HG03432 (cell line): ENCODE measurements at regions not wholly inside any gene's neighbourhood (a gene's known extent, or its start where the extent isn't known, plus 50 kb on each side); places are given as distances from the start of the nearest gene placed in this dataset.

ENCODE experiments used
- ATAC-seq: cut with Tn5 transposase; IDR thresholded peaks from one replicate; pipeline ENCODE4 v1.9.1; 2021; ENCODE audit warnings: mild to moderate bottlenecking, moderate library complexity; ENCODE audit not compliant: unreplicated experiment

DNA sequence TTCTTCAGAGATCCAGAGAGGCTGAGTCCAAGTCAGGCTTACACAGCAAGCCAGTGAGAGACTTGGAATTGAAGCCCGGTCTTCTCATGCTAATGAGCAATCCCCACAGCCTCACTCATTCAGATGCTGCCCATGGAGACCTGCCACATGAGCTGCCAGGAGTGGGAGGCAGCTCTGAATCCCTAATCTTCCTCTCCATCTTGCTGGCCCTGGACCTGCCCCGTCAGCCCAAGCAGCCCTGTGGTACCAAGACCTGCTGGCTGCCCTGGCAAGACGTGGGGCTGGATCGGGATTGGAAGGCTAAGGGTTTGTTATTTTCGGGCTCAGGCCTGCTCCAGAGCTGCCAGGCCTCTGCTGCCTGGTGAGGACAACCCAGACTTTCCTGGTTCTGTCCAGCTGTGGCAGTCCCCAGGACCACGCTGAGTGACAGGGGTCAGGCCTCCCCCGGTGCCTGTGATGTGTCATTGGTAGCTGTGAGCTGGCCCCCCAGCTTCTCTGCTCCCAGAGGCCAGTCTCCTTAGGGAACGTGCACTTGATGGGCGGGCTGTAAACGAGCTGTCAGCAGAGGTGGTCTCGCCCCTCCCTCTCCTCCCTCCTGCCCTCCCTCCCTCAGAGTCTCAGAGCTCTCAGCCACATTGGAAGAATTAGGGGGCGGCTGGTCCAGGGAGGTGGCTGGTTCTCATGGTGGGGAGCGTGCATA, 135.0 kb downstream of the FOXD2 start:
- no peak for ATAC-seq

DNA sequence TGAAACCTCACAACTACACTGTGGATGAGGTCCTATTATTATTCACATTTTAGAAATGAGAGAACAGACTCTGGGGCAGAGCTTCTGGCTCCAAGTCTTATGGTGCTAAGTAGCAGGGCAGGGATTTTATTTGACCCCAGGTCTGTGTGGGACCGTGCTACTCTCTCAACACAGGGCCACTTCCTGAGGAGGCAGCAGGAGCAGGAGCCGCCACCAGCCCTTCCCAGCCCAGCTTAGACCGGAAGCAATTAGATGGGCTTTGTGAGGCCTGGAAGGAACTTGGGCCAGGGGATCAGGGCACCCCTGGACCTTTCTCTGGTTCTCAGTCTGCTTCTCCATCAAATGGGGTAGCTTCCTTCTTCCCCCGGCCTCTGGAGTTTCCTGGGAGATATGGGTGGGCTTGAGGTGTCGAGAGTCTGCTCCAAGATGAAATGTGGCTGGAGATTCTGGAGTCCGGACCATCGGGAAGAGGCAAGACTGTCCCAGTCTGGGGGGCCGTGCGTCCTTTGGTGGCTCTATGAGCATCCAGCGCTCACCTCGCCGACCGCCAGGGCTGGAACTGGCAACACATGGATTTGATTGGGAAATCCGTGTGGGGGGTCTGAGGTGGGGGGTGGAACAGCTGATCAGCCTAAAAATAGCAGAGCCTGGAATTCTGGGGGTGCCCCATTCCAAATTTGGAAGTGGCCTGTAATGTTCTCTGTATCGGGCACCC, 136.8 kb downstream of the FOXD2 start:
- no peak for ATAC-seq

DNA sequence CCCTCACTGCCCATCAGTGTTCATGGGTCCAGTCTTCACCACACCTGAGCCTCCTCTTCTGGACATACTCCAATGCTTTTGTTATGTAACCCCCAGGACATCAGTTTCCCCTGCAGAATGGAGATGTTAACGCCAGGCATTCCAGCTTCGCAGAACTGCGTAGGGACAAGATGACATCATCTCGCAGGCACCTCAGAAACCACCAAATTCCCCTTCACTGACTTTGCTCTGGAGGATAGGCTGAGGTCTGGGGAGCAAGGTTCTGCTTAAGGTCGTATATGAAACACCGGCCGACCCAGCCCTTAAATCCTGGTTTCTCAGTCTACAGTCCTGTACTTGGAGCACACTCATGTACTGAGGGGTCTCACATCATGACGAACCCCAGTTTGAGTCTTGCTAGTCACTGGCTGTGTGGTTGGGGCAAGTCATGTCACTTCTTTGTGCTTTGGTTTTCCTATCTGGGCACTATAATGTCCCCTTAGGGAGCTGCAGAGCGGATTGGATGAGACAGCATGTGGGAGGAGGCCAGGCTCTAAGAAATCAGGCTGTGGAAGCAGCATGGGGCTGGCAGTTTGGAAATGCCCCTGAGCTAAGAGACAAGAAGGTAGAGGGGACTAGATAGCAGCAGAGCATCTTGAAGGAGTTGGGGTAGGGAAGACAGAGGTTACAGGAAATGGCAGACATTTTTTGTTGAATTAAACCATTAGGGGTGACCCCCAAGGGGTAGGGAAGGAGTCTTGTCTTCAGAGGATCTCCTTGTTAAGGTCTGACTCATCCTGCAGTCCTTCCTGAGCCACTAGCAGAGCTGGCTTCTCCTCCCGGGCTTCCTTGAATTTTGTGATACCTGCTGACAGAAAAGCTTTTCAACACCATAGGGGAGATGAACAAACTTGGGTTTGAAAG, 138.3 kb downstream of the FOXD2 start:
- no peak for ATAC-seq

DNA sequence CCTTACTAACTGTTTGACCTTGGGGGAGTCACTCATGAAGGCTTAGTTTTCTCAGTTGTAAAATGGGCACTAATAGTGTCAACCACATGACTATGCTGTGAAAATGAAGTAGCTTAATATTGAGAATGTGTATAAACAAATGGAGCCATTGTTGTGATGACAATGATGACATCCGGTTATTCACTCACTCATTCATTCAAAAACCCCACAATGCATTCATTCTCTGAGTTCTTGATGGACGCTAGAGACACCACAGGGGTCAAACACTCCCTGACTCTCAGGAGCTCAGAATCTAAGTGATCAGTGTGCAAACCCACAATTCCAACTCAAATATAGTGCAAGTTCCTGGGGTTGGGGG, 138.9 kb downstream of the FOXD2 start:
- no peak for ATAC-seq

DNA sequence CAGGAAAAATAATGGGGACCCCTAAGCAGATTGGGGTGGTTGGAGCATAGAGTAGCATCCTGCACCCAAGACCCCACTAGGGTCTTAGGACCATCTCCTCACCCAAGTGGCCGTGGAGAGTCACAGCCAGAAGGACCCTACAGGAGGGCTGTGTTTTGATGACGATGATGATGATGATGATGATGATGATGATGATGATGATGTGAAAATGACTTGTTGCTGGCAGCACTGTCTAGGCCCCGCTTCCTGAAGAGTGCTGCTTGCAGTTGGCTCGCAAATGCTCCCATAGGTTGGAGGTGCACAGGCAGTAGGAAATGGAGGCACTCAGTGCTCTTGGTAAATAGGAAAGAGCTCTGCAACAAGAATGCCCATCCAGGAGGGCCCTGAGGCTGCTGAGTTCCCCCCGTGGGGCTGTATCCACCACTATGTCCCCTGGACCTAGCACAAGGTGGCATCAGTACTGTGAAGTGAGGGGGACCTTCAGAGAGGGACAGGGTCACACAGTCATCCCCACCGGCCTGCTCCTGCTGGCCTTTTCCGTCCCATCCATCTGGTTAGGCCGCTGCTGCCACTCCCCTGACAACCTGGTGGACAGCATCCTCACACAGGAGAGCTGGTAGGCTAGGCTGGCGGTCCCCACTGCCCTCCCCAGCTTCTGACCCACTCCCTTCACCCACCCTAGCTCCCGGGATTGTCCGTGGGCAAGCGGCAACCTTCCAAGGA, 139.6 kb downstream of the FOXD2 start:
- ATAC-seq: no peak

DNA sequence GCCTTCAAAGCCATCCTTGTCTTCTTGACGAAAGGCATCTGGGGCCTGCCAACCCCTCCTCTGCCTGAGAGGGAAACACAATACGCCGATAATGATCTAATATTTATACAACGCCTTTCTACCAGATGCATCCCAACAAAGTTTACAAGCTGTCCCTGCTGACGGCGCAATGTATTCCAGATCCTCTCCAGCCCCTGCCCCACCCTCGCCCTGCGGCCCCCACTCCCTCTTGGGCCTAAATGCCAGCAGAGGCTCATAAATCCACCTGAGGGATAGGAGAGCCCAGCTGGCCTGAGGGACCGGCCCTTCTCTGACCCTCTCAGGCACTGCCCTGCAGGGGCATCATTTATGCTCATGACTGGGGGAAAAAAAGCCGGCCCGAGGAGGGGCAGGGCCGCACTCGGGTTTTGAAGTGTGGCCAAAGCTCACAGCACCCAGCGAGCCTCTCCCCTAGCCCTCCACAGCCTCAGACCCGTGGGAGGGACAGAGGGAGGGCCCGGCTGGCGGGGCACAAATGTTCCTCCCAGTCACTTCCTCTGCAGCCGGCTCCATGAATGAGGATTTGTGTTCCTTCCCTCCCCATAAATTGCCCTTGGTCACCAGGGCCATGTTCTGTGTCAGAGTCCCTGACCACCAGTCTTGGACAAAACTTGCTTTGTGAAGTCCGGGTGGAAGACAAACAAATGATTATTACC, 140.3 kb downstream of the FOXD2 start:
- ATAC-seq: no peak

DNA sequence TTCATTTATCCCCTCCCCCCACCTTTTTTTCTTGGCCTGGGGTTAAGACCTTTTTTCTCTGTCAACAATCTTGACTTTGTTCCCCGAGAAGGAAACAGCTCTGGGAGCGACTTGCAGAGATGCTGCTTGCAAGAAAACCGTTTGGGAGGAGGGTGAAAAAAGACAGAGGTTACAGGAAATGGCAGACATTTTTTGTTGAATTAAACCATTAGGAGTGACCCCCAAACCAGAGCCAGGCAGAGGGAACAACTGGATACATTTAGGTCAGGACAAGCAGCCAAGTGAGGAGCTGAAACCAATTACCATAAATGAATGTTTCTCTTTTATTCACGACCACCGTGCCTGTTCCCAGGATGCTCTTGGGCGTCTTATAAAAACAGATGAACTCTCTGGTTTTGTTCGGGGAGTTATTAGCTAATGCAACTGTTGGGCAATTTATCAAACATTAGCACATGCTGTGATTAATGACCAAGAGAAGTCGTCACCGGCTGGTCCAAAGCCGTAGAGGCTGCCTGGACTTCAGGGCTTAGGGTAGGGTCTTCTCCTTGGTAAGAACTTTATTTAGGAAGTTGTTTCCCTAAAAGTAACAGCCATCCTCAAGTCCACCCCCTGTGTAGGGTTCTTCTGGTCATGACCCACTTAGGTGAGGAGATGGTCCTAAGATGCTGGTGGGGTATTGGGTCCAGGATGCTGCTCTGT, 141.0 kb downstream of the FOXD2 start:
- no peak for ATAC-seq

DNA sequence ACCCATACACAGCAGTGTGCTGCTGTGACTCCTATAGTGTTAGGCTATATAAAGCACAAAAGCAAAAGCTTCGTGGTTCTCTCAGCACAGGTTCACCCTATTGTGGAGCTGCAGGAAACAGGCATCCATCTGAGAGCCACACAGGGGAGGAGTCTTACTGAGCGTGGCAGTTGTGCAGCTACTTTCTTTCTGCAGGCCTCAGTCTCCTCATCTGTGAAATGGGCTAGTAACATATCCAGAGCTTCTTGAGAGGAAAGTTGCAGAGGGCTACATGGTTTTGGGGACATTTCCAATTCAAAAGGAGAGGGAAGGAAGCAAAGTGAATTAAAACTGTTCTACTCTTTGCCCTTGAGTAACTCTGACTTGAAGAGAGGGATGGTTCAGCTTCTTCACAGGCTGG, 142.0 kb downstream of the FOXD2 start:
- ATAC-seq: no peak

DNA sequence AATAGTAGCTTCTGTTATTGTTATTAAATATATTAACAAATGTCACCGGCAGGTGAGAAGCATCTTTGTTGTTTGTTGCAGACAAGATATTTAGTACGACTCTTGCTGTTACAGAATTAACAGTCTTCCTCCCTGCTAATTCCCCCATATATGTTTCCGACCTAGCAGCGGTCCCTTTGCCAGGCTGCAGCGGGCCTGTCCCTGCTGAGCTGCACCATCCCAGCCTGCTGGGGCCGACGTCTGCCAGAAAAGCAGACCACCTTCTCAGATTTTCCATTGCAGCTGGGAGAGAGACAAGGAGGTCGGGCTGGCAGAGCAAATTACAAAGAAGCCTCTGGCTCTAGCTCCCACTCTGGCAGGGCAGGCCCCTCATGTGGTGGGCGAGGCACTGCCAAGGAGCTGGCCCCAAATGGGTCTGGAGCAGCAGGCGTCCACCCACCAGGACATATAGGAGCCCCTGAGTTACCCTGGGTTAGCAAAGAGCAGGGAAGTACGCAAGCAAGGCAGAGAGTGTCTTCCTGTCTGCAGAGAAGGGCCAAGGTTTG, 142.7 kb downstream of the FOXD2 start:
- no peak for ATAC-seq

DNA sequence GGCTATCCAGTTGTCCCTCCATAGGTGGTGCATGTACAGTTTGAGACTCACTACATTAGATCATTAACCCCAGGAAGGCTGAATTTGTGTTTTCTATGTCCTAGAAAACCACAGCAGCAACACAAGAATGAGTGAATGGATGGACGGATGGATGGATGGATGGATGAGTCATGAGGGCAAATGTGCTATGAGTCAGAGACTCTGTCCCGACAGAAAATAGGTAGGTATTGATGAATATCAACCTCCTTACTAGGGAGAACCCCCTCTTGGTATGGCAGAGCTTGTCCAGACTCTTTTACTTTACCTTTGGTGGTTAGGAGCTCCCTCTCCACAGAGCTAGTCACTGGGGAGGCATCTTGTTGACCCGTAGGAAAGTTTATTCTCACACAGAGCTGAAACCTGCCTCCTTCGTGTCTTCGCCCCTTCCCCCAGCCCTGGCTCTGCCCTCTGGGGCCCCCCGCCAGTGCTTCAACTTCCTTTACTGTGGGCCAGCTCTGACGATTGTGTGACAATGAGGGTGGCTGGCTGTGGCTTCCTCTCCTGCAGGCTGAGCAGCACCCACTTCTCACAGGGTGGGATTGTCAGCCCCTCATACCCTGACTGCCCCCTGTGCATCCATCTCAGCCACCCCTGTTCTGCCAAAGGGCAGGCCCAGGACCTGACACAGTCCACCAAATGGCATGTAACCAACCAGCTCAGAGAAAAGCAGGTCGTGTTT, 145.2 kb downstream of the FOXD2 start:
- no peak for ATAC-seq

DNA sequence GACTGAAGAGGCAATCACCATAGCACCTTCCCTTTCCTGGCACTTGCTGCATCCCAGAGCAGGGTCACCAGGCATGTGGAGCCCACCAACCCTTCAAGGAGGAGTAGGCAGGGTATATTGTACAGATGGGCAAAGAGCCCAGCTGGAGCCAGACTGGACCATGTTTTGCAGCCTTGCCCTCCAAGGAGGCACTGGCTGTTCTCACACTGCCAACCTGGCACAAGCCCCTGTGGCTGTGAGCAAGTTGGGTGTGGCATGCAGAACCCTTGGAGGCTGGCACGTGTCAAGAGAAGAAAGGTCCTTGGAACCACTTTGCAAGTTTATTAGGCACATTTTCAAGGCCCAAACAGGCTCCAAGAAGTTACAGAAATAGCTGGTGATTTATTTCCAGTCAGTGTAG, 146.4 kb downstream of the FOXD2 start:
- no peak for ATAC-seq

DNA sequence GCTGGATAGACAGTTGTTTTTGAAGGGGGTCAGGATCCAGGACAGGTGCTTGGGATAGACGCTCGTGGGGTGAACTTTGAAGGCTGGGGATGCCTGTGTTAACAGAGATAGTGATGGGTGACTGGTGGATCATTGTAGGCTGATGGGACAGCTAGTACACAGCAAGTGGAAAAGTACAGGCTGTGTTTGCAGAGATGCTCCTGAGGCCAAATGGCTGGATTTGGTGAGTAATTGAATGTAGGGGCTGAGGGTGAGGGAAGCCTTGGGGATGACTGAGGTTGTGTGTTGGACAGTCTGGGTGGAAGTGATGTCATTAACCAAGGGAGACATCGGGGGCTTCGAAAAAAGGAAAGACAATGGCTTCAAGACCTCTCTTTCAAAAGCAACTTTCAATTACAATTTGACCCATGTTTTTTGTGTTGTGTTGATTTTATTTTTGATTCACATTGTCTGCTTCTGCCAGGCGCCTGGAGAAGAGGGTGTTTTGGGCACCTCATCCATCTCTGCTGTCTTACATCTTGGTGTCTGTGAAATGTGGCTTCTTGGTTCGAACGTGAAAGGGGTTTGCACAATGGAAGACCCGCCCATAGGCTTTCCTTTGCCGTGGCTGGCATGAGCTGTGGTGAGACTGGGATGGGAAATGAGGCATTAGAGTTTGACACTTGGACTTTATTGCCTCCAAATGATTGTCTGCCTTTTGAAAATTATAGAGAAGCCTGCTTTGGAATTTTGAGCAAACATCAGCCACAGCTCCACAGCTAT, 147.5 kb downstream of the FOXD2 start:
- ATAC-seq: no peak

DNA sequence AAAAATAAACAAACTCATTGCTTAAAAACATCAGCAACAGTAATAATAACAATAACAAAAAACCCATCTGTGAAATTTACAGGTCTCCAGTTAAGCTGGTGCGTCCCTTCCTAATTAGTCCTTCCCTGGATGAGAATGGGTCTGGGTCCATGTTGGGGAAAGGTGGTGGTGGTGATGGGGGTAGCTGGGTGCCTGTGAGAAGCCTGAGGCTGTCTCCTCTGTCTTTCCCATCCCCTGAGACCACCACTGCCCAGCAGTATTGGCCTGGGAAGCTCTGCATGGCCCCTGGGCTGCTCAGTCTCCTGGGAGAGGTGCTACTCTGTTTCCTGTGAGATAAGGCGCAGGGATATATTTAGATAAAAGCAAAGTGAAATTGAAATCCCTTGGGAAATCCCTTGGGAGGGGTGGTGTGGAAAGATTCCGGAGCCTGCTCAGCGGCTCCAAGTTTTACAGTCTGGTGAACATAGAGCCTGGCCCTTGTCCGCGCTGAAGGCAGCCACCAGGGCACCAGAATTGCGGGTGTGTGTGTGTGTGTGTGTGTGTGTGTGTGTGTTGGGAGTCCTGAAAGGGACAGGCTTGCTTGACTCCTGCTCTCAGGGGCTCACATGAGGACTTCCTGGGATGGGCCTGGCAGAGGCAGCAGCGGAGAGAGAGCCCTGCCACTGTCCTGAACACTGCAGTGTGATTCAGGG, 150.2 kb downstream of the FOXD2 start:
- no peak for ATAC-seq

DNA sequence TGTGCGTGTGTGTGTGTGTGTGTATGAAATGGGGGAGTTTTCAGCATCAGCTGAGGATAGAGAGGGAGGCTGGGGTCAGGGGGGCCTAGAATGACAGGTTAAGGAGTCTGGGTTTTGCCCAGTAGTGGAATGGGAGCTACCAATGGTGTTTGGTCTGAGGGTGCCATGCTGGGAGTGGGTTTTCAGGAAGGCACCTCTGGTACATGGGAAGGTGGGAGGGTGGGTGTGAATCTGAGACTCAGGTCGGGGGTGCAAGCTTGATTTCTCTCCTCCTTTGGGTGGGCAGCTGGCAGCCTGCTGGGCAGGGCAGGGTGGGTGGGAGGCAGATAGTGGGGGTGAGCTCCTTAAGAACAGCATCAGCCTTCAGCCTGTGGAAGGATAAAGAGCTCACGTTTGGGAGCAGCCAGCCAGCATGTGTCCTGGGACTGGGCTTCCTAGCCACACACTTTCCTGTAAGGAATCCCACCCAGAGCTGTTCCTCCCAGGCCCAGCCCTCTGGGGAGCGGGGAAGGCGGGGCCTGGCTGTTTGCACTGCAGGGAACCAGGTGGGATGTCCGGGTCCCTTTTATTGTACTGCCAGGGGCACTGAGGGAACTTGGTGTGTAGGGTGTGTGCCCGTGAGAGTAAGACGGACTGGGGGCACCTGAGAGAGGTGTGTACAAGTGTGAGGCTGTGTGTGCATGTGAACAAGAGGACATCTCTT, 152.8 kb downstream of the FOXD2 start:
- no peak for ATAC-seq

DNA sequence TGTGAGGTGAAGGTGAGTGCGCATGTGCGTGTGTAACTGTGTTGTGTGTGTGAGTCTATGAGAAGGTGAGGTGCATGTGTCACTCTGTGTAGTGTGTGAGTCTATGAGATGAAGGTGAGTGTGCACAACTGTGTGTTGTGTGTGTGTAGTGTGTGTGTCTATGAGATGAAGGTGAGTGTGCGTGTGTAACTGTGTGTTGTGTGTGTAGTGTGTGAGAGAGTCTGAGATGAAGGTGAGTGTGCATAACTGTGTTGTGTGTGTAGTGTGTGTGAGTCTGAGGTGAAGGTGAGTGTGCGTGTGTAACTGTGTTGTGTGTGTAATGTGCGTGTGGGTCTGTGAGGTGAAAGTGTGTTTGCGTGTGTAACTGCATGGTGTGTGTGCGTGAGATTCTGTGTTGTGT, 154.0 kb downstream of the FOXD2 start:
- ATAC-seq: no peak

DNA sequence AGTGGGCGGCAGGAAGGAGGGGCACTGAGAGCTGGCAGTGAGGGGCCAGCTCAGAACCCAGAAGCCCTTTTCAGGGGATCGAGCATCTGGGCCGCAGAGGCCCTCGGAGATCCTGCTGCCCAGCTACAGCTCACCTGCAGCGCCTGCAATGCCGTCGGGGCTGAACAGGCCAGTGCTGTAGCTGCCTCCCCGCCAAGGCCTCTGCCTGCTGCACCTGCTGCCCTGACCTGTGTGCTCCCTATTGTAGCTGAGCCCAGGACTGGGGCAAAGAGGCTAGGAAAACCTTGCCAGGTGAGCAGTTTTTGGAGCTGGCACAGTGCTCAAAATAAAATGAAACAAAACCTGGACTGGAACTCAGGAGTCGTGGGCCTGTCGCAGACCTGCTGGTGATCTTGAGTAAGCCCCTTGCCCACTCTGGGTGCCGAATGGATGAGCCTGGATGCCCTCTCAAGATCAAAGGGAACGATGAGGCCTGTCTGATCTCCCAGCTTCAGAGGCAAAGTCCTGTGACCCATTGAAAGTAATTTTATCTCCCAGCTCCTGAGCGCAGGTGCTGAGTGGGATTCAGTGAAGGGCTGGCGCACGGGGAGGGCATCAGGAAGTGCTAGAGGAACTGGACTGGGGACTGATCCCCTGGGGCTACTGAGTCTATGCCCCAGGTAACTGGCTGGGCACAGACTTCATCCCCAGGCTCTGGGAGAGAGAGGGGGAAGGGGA, 154.6 kb downstream of the FOXD2 start:
- no peak for ATAC-seq
